Endothelial cell of umbilical vein (primary cell): ENCODE measurements at regions not wholly inside any gene's neighbourhood (a gene's known extent, or its start where the extent isn't known, plus 50 kb on each side); places are given as distances from the start of the nearest gene placed in this dataset.

Experiments used
- BruUV-seq: library from RNA; stranded (reverse); fragments of 400-500 nt; replicated peaks from 2 replicates; lab custom pipeline; 2021; lab: Mats Ljungman, UMichigan
- CTCF ChIA-PET: fragments of 300-600, 350-600 bp; sonication (Branson Sonifier 250); formaldehyde crosslinking; loops from one replicate; lab custom pipeline; 2021; ENCODE audit warnings: antibody characterized with exemption, inconsistent platforms; lab: Charles Lee
- POLR2A ChIA-PET: fragments of 300-600, 350-600 bp; sonication (Branson Sonifier 250); formaldehyde crosslinking; loops from one replicate; lab custom pipeline; 2021; ENCODE audit warnings: antibody characterized with exemption, inconsistent platforms; lab: Charles Lee
- DNase-seq: peaks from one replicate; pipeline ENCODE4 v3.0.0-alpha.2; 2011; ENCODE audit warnings: low read depth, low spot score
- FAIRE-seq: peaks from 2 replicates; lab custom pipeline; 2011; peaks lifted over from hg19 to GRCh38; lab: Jason Lieb, UNC
- H2AFZ ChIP-seq: 2 replicates; pipeline ENCODE4 v1.6.0; 2012; ENCODE audit warnings: low read depth, low read length, control low read depth, inconsistent platforms
- H3K27ac ChIP-seq: 2 replicates; pipeline ENCODE4 v1.5.1; 2011; ENCODE audit warnings: low read depth, mild to moderate bottlenecking, control low read depth, low read length, moderate library complexity; ENCODE audit not compliant: insufficient read depth
- H3K27me3 ChIP-seq, 2 experiments: 2 replicates each; pipeline versions ENCODE4 v1.6.0 to v1.6.1; 2011; ENCODE audit warnings: low read length in 2 of 2, mixed read lengths in 1 of 2; ENCODE audit not compliant: control insufficient read depth in 2 of 2, insufficient read depth in 2 of 2
- H3K36me3 ChIP-seq, 2 experiments: 2 replicates in 1 of 2; 3 replicates in 1 of 2; pipeline ENCODE4 v1.5.1; 2011; ENCODE audit warnings: low read length in 2 of 2, mild to moderate bottlenecking in 1 of 2, moderate library complexity in 1 of 2; ENCODE audit not compliant: control insufficient read depth in 2 of 2, insufficient read depth in 2 of 2; ENCODE audit errors: extremely low read depth in 1 of 2
- H3K4me1 ChIP-seq: 3 replicates; pipeline ENCODE4 v1.5.1; 2011; ENCODE audit warnings: mild to moderate bottlenecking, low read length; ENCODE audit not compliant: control insufficient read depth, insufficient read depth; ENCODE audit errors: extremely low read depth
- H3K4me2 ChIP-seq: 2 replicates; pipeline ENCODE4 v1.6.1; 2011; ENCODE audit warnings: low read length, control low read depth, mixed read lengths; ENCODE audit not compliant: insufficient read depth
- H3K4me3 ChIP-seq, 3 experiments: fragments of 200-600 bp in 1 of 3; sonication (generic), shearing (Covaris generic) in 1 of 3; replicated peaks in 1 of 3; 2 replicates each; pipeline ENCODE4 v1.5.1; 2011 to 2016; ENCODE audit warnings: control low read depth in 3 of 3, low read length in 3 of 3, mild to moderate bottlenecking in 2 of 3, inconsistent platforms in 1 of 3, low read depth in 1 of 3, moderate library complexity in 1 of 3; ENCODE audit not compliant: insufficient read depth in 1 of 3
- H3K79me2 ChIP-seq: 2 replicates; pipeline ENCODE4 v1.6.0; 2012; ENCODE audit warnings: low read length, inconsistent platforms; ENCODE audit not compliant: control insufficient read depth, insufficient read depth
- H3K9ac ChIP-seq: replicated peaks from 2 replicates; pipeline ENCODE3; 2011; ENCODE audit warnings: low read length, control low read depth; ENCODE audit not compliant: insufficient read depth; ENCODE audit errors: extremely low read depth
- H3K9me1 ChIP-seq: replicated peaks from 3 replicates; pipeline ENCODE4 v1.6.0; 2011; ENCODE audit warnings: mild to moderate bottlenecking, low read length; ENCODE audit not compliant: control insufficient read depth, insufficient read depth; ENCODE audit errors: extremely low read depth
- H3K9me3 ChIP-seq: replicated peaks from 2 replicates; pipeline ENCODE4 v1.5.1; 2012; ENCODE audit warnings: low read length, inconsistent platforms; ENCODE audit not compliant: control insufficient read depth, insufficient read depth
- H4K20me1 ChIP-seq: replicated peaks from 2 replicates; pipeline ENCODE3; 2011; ENCODE audit warnings: mild to moderate bottlenecking, low read length; ENCODE audit not compliant: control insufficient read depth, insufficient read depth; ENCODE audit errors: extremely low read depth
- EZH2 ChIP-seq: IDR thresholded peaks from 2 replicates; pipeline ENCODE4 v1.6.1; 2012; ENCODE audit warnings: borderline replicate concordance, low read depth, mild to moderate bottlenecking, moderate library complexity, low read length, inconsistent platforms; ENCODE audit not compliant: severe bottlenecking
- FOS ChIP-seq: IDR thresholded peaks from 2 replicates; pipeline ENCODE4 v1.6.1; 2011; ENCODE audit warnings: mild to moderate bottlenecking, low read length, moderate library complexity, borderline replicate concordance; ENCODE audit not compliant: insufficient read depth
- GATA2 ChIP-seq: IDR thresholded peaks from 2 replicates; pipeline ENCODE4 v1.7.0; 2011; ENCODE audit warnings: low read depth, mild to moderate bottlenecking, moderate library complexity, mixed read lengths, low read length; ENCODE audit not compliant: insufficient read length, insufficient read depth
- JUN ChIP-seq: IDR thresholded peaks from 2 replicates; pipeline ENCODE4 v1.6.1; 2011; ENCODE audit warnings: borderline replicate concordance, low read depth; ENCODE audit not compliant: insufficient read length, insufficient read depth
- MAX ChIP-seq: IDR thresholded peaks from 2 replicates; pipeline ENCODE4 v1.6.1; 2011; ENCODE audit not compliant: insufficient read depth, insufficient read length
- MYC ChIP-seq: IDR thresholded peaks from one replicate; pipeline ENCODE4 v1.6.1; 2011; ENCODE audit warnings: mild to moderate bottlenecking, low read depth, low read length
- POLR2A ChIP-seq: IDR thresholded peaks from 2 replicates; pipeline ENCODE4 v1.6.1; 2012; ENCODE audit warnings: low read depth, mild to moderate bottlenecking, control low read depth, low read length
- POLR2AphosphoS5 ChIP-seq: IDR thresholded peaks from 2 replicates; pipeline ENCODE4 v1.6.1; 2012; ENCODE audit warnings: low read depth, mild to moderate bottlenecking, control low read depth, low read length, moderate library complexity; ENCODE audit not compliant: insufficient read depth
- dilution Hi-C: fragments of 300-500 bp; cut with MboI; formaldehyde crosslinking; loops from one replicate; pipeline ENCODE4 v1.15.0; 2019; ENCODE audit warnings: low sequenced_read_pairs; ENCODE audit not compliant: extremely low pct_ligation_motif_present
- intact Hi-C: fragments of 100-400 bp; cut with micrococcal nuclease; formaldehyde crosslinking; loops from one replicate; pipeline ENCODE4 v1.10.0; 2022
- TF ChIP-seq, protein P1 (sequence below), 2 donors: IDR thresholded peaks; 1 replicate in 1 of 2; 2 replicates in 1 of 2; pipeline ENCODE4 v1.5.1; 2011; ENCODE audit warnings: low read length in 2 of 2, mild to moderate bottlenecking in 2 of 2, moderate library complexity in 2 of 2, control low read depth in 1 of 2, inconsistent platforms in 1 of 2, low read depth in 1 of 2; ENCODE audit not compliant: insufficient read depth in 1 of 2; ENCODE audit errors: extremely low read depth in 1 of 2

DNA sequence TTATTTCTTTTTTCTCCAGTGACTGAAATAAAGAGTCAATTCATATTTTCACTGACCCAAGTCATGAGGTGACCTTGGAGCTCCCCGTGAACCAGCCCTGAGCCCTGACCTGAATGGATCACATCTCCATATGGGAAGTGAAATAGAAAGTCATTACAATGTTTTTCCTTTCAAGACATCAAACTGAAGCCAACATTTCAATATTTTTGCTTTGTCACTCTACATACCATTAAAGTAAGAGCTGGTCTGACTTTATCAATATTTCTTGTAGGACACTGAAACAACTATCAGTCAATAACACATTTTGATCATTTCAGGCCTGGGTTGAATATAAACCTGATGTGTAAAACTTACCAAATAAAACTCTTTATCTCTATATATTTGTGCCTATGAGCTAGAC is 249.8 kb upstream of the PHF14 start:
- TF ChIP-seq FOS (no peak), GATA2 (no peak), EZH2 (no peak), JUN (no peak), MYC (no peak), POLR2A (no peak), POLR2AphosphoS5 (no peak), MAX (no peak)
- TF ChIP-seq, protein P1, sequence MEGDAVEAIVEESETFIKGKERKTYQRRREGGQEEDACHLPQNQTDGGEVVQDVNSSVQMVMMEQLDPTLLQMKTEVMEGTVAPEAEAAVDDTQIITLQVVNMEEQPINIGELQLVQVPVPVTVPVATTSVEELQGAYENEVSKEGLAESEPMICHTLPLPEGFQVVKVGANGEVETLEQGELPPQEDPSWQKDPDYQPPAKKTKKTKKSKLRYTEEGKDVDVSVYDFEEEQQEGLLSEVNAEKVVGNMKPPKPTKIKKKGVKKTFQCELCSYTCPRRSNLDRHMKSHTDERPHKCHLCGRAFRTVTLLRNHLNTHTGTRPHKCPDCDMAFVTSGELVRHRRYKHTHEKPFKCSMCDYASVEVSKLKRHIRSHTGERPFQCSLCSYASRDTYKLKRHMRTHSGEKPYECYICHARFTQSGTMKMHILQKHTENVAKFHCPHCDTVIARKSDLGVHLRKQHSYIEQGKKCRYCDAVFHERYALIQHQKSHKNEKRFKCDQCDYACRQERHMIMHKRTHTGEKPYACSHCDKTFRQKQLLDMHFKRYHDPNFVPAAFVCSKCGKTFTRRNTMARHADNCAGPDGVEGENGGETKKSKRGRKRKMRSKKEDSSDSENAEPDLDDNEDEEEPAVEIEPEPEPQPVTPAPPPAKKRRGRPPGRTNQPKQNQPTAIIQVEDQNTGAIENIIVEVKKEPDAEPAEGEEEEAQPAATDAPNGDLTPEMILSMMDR (IDR thresholded peaks at IDR 0.05; ENCODE audit: extremely low read depth in 1 of 2, insufficient read depth in 1 of 2, low read depth in 1 of 2, low read length in 2 of 2): no peak
- H3K4me2 ChIP-seq: no peak overlapping the region
- H3K9me1 ChIP-seq: no peaks in the 10 kb centered on the region
- no peaks in the 10 kb centered on the region for H3K27me3 ChIP-seq
- no peak overlapping the region for H3K27ac ChIP-seq
- no peaks in the 10 kb centered on the region for H4K20me1 ChIP-seq
- CTCF ChIA-PET: no interaction called here
- FAIRE-seq (no peak), DNase-seq (no peak)
- H3K9me3 ChIP-seq: peaks cover 2% of the 10 kb centered on the region
- POLR2A ChIA-PET: no interaction called here
- H3K4me1 ChIP-seq: no peaks in the 10 kb centered on the region
- no peak overlapping the region for H3K4me3 ChIP-seq
- dilution Hi-C loops (no loop called here), intact Hi-C loops (no loop called here)
- H2AFZ ChIP-seq: no peak overlapping the region
- no peaks in the 10 kb centered on the region for H3K79me2 ChIP-seq
- H3K9ac ChIP-seq: no peak overlapping the region
- H3K36me3 ChIP-seq: no peaks in the 10 kb centered on the region
- BruUV-seq: no TSS peak
